ENCODE measurements at regions not wholly inside any gene's neighbourhood (a gene's known extent, or its start where the extent isn't known, plus 50 kb on each side); places are given as distances from the start of the nearest gene placed in this dataset.

GRCh38 chr12:4104722-4105244 lies 168.8 kb upstream of the CCND2 start:
- Histone ChIP-seq H3K27ac (ENCODE audit: control insufficient read depth, insufficient read depth) (no peak overlapping the region), H3K27me3 (replicated peaks in 1 of 2; ENCODE audit: control insufficient read depth in 2 of 2, insufficient read depth in 2 of 2, low read length in 1 of 2) (peaks cover 0 to 2% of the 10 kb centered on the region in 2 experiments; a peak in 1 of 4 replicates)
- no peak for FAIRE-seq

More at GRCh38 chr12:4104722-4105244, 168.8 kb upstream of the CCND2 start:
- H3K79me2 ChIP-seq (ENCODE audit: control insufficient read depth, insufficient read depth, low read length) = no peaks in the 10 kb centered on the region
- H3K36me3 ChIP-seq (ENCODE audit: control insufficient read depth in 2 of 2, insufficient read depth in 2 of 2, low read length in 1 of 2) = no peaks in the 10 kb centered on the region
- H2AFZ ChIP-seq (ENCODE audit: control insufficient read depth, low read depth, low read length) = no peak overlapping the region
- no peak overlapping the region for H3K9ac ChIP-seq (ENCODE audit: control insufficient read depth, insufficient read depth, low read length)
- peaks cover 18% of the 10 kb centered on the region for H3K4me1 ChIP-seq (ENCODE audit: control insufficient read depth, insufficient read depth, low read length)
- in situ Hi-C loops (cut with MboI) (loop anchor here (5.0 kb wide), 1 partner anchor 173 kb away; no protein-coding TSS in a partner anchor), intact Hi-C loops (cut with micrococcal nuclease; ENCODE audit: unreplicated experiment) (no loop called here)
- no peaks in the 10 kb centered on the region for H4K20me1 ChIP-seq (ENCODE audit: control insufficient read depth, insufficient read depth)
- TF ChIP-seq ZZZ3 (IDR thresholded peaks at IDR 0.05; ENCODE audit: control insufficient read depth, insufficient read length, low read depth) = no peak
- TF ChIP-seq ASH2L (IDR thresholded peaks at IDR 0.05; ENCODE audit: borderline replicate concordance, low read depth) = no peak
- TF ChIP-seq GABPA (IDR thresholded peaks at IDR 0.05; ENCODE audit: low read depth) = no peak
- TF ChIP-seq NFYA (IDR thresholded peaks at IDR 0.05; ENCODE audit: borderline replicate concordance, low read depth, low read length) = no peak
- TF ChIP-seq SPI1 (IDR thresholded peaks at IDR 0.05; ENCODE audit: borderline replicate concordance, insufficient read depth, low read depth, low read length) = no peak
- TF ChIP-seq SUPT20H (IDR thresholded peaks at IDR 0.05; ENCODE audit: borderline replicate concordance, control insufficient read depth, low read depth, low read length) = no peak
- TF ChIP-seq TCF3 (IDR thresholded peaks at IDR 0.05; ENCODE audit: borderline replicate concordance, insufficient read depth, low read depth, low read length) = no peak
- no peak for TF ChIP-seq TCF12 (IDR thresholded peaks at IDR 0.05; ENCODE audit: low read depth, low read length)
- no peak for TF ChIP-seq GATAD2B (conservative IDR thresholded peaks at IDR 0.05; ENCODE audit: low read depth)
- no peak for TF ChIP-seq RBBP5 (conservative IDR thresholded peaks at IDR 0.05)
- no peak for TF ChIP-seq USF2 (IDR thresholded peaks at IDR 0.05; ENCODE audit: borderline replicate concordance, low read depth, low read length)
- TF ChIP-seq E2F8 (IDR thresholded peaks at IDR 0.05; ENCODE audit: low read depth, partially characterized antibody) = no peak
- TF ChIP-seq TARDBP (IDR thresholded peaks at IDR 0.05; ENCODE audit: borderline replicate concordance) = no peak
- TF ChIP-seq YY1 (IDR thresholded peaks at IDR 0.05; ENCODE audit: low read depth, low read length) = no peak
- H3K9me3 ChIP-seq (replicated peaks; ENCODE audit: control insufficient read depth, insufficient read depth, low read length) = no peaks in the 10 kb centered on the region; the same call in 2 of the 3 replicates
- POLR2A ChIA-PET = no interaction called here
- RAD21 ChIA-PET (ENCODE audit: unreplicated experiment) = interaction anchor here (0.9 kb wide), 1 partner anchor 172 kb away, joined by 5 read pairs; no protein-coding TSS in a partner anchor
- H3K4me2 ChIP-seq (ENCODE audit: control insufficient read depth, insufficient read depth) = no peak overlapping the region
- DNase-seq (ENCODE audit: low read depth, low spot score) = no peak
- no peak for ATAC-seq
- CTCF ChIA-PET = interaction anchor here (0.5 to 4.1 kb wide), 3 partner anchors 172 to 500 kb away, joined by 3 to 107 read pairs (median 3); no protein-coding TSS in a partner anchor
- no peak overlapping the region for H3K4me3 ChIP-seq
- BruUV-seq (replicated peaks) = no TSS peak
- SMC1A ChIA-PET (ENCODE audit: uncharacterized antibody, unreplicated experiment) = interaction anchor here (0.7 to 1.6 kb wide), 4 partner anchors 10 to 172 kb away, joined by 3 to 6 read pairs (median 3); no protein-coding TSS in a partner anchor
- 84% methylated on average over 9 of the region's 9 CpGs for WGBS (ENCODE audit: insufficient coverage, insufficient replicate concordance, low lambda C conversion rate, missing lambda C conversion rate)
